GM18499 (cell line): ENCODE measurements at regions not wholly inside any gene's neighbourhood (a gene's known extent, or its start where the extent isn't known, plus 50 kb on each side); places are given as distances from the start of the nearest gene placed in this dataset.
A peak's percentile ranks its signal among the peaks of the same experiment; 100 is the strongest.
"Not testable (repeated sequence)": the region's sequence is repeated elsewhere in the genome, so short reads cannot be mapped to it uniquely, and the experiment has no call there.

Experiments
- ATAC-seq: cut with Tn5 transposase; IDR thresholded peaks from one replicate; pipeline ENCODE4 v1.9.1; 2021; ENCODE audit warnings: moderate number of reproducible peaks; ENCODE audit not compliant: insufficient read depth, unreplicated experiment

DNA sequence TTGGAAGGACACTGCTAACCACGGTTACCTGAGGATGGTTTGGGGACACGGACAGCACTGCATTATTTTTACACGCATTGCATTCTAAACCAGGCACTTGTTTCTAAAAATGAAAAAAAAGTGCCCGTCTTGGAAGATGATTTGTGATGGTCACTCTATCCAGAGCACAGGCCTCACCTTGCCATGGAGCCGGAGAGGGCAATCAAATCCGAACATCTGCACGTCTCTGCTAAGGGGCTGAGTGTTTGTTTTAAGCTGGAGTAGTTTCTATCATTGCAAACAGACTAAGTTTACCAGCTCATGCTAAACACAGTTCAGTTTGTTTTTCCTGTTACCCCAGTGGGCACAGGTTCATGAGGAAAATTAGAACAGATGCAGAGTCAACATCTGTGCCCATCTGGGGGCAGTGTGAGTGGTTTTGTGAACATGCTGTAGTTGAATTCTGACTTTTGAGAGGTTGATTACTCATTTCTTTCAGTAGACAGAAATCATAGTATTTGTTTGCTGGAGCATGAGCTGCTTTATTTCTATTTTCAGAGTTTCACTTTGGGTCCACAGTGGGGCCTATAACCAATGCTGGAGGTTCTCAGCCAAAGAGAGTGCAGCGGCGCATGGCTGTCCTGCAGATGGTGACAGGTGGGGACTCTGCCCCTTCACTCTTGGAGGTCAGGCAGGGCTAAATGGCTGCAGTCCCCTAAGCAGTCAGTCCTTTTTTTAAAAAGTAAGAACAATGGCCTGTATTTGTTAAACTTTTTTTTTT lies 65.4 kb upstream of the ENPP6 start:
- ATAC-seq: peak; percentile 40

DNA sequence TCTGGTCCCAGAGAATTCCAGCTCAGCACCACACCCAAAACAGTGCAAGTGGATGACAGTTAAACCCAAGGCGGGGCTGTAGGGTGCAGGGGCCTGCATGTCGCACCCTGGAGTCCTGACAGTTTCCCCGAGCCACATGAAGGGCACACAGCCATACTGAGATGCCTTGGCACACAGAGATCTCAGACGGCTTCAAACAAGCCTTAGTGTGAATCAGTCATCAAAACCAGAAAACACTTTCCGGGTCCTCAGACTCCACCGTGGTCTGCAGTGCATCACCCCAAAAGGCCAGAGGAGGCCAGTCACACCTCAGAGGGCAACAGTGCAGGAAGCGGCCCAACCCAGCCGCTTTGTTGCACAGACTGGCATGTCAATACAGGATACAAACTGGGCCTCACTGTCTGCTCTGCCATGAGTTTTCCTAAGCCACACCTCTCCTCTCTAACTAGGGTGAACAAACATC lies 64.6 kb upstream of the ENPP6 start:
- no peak for ATAC-seq

DNA sequence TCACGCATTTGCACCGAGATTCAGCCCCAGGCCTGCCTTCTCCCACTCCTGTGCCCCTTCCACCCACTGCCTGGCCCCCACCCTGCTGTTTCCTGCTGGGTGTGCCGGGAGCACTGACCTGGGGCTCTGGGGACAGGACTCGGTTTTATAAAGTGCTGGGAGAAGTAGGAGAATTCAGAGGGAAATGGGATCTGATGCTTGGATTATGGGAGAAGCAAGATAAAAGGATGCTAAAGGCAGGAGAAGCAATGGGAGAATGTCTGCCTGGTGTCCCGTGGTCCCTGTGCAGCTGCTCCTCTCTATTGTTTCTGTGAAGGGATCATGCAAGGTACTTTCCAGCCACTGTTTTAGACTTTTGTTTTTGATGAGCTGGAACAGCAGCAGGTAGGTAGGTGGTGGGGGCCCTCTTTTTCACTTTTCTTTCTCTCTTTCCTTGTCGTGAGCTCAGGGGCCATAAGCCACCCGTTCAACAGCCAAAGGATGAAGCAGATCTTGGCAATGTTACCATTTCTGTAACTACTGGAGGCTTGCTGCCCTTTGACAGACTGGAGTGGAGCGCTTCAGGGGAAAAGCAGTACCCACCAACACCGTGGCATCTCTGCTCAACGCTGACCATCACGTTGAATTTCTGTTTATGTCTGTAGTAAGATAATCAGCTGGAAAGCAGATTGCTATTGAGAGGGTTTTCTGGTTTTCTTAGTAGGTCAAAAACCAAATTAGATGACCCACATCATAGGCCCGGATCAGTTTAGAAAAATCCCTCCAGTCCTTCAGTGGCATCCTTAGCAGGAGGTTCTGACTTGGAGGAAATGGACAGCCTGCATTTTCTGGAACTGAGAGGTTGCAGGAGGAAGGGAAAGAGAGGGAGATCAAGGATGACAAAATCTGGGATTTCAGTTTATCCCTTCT lies 63.8 kb upstream of the ENPP6 start:
- ATAC-seq: no peak

DNA sequence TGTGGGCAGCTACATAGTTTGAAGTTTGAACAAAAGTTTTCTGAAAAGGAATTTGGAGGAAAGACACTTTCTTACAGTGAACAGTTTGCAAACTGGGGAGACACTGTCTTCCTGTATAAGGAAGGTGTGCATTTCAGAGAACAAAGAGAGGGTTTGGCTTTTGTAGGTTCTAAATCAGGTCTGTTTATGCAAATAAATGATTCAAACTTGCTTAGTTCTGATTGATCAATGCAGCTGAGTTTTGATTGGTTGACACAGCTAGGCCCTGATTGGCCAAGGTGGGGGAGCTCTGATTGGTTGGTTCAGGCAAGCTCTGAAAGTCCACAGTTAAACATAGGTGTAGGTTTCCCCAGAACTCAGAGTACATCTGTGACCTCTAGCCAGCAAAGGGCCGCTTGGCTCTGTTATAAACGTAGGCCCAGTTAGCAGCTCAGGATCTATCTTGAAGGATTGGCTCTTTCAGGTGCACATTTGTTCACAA lies 63.0 kb upstream of the ENPP6 start:
- peak; percentile 31 for ATAC-seq

DNA sequence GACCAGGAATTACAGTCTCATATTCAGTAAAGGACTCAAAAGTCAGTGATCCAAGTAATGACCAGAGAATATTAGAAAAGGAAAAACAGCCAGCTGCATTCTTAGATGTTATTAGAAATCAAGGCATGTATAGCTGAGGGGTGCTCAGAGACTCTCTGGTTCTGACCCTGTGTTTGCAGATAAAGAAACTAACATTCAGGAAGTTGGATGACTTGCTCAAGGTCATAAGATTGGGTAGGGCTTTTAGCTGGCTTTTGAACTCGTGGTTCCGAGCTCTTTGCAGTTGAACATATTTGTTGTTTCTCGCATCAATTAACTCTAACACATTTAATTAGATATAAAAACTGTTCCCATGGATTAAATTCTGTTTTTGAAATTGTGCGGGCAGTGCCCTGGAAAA lies 62.5 kb upstream of the ENPP6 start:
- ATAC-seq: no peak

DNA sequence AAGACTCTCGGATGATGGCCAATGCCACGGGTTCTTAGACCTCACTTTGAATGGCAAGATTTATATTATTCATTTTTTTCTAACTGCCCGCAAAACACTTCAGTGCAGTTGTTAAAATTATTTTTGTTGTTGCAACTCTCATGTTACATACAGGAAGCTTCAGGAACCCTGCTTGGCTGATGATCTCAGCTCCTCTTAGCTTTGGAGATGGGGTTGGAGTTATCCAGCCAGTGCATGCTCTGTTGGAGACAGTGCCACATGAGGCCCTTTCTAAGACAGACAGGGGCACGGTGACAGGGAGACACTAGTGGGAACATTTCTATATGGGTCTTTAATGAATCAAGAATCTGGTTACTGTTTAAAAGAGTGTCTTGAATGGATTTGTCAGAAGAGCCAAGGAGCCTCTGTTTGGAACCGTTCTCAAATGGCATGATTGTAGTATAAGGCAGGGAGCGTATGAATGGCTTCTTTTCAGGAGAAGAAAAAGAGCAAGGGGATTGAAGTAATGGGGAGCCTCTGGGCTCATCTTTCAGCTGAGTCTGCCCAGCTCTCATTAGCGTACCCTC lies 61.9 kb upstream of the ENPP6 start:
- no peak for ATAC-seq

DNA sequence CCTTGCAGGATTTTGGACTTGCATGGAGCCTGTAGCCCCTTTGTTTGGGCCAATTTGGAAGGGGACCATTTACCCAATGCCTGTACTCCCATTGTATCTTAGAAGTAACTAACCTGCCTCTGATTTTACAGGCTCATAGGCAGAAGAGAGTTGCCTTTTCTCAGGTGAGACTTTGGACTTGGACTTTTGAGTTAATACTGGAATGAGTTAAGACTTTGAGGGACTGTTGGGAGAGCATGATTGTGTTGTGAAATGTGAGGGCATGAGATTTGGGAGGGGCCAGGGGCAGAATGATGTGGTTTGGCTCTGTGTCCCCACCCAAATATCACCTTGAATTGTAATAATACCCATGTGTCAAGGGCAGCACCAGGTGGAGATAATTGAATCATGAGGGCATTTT lies 60.1 kb upstream of the ENPP6 start:
- not testable (repeated sequence) for ATAC-seq

DNA sequence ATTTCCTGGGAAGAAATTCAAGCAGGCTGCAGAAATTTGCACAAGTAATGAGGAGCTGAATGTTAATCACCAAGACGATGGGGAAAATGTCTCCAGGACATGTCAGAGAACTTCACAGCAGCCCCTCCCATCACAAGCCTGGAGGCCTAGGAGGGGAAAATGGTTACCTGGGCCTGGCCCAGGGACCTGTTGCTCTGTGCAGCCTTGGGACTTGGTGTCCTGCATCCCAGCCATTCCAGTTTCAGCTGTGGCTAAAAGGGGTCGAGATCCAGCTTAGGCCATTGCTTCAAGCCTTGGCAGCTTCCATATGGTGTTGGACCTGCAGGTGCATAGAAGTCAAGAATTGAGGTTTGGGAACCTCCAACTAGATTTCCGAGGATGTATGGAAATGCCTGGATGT lies 59.3 kb upstream of the ENPP6 start:
- not testable (repeated sequence) for ATAC-seq

DNA sequence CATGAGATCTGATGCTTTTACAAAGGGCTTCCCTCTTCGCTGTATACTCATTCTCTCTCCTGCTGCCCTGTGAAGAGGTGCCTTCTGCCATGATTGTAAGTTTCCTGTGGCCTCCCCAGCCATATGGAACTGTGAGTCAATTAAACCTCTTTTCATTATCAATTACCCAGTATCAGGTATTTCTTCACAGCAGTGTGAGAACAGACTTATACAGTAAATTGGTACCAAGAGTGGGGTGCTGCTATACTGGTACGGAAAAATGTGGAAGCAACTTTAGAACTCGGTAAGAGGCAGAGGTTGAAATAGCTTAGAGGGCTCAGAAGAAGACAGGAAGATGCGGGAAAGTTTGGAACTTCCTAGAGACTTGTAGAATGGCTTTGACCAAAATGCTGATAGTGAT lies 58.7 kb upstream of the ENPP6 start:
- ATAC-seq: not testable (repeated sequence)

DNA sequence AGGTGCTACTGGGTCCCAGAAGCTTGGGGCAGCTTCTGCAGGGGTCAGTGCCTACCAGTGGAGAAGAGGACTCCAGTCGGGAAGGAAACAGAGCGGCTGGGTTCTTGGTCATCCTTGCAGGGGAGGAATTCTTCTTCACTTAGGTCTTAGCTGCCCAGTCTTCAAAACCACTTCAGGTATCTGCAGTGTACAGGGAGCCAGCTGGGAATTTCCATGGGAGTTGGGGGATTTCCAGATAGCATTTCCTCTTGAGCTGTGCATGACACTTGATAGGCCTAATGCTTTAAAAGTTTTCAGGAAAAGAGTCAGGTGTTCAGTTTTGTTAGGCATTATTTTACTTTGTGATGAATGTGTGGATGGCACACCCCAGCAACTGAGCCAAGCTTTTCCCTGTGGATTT lies 58.1 kb upstream of the ENPP6 start:
- no peak for ATAC-seq

DNA sequence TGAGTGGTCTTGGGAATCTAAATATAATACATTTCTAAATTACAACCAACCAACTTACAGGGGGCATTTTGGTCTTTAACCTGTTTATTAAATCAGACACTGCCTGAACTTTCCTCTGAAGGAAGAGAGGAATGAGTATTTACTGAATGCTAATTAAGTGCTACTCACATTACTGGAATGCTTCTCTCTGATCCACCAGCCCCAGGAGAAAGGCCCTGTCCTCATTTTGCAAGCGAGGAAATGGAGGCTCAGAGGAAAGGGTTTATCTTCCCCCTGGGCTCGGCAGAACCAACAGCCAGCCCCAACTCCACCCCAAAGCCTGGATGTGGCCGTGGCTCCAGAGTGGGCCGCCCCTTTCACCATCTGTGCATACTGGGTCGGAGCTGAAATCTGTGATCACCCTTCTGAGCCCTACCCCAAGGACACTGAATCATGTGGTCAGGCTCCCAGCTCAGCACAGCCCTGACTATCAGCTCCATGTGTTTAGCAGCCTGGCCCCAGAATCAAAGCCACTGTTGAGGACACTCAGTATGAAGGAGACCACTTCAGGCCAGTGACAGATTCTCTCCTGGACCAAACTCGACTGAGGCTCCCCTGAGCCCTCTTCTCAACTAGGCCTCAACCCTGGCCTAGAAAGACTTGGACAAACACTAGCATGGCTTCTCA lies 56.7 kb upstream of the ENPP6 start:
- ATAC-seq: no peak

DNA sequence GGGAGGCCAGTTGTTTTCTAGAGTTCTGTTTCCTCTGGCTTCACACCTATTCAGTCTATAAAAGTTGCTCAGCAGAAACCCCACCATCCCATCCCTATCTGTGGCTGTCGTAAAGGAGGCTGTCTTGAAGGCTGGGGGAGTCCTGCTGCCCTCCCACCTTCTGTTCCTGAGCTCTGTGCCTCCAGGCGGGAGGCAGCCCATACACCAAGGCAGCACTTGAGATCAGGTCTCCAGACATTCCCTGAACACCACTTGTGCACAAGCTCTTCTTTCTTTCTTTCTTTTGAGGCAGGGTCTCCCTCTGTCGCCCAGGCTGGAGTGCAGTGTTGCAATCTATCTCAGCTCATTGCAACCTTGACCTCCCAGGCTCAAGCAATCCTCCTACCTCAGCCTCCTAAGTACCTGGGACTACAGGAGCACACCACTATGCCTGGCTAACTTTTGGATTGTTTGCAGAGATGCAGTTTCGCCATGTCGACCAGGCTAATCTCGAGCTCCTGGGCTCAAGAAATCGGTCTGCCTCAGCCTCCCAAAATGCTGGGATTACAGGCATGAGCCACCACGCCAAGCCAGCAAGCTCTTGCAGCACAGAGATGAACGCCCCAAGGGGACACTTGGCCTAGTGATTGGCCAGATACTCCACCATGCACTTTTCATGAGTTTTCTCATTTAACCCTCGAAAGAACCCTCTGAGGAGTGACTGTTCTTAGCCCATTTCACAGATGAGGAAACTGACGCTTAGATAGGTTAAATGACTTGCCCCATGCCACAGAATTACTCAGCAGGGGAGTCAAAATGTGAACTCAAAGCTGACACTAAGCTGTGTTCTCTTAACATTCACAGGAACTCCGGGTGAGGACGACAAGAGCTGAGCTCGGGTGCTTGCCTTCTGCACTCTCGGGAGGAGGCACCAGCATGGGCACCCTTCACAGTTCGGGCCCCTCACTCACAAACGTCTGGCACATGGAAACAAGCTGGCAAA lies 55.8 kb upstream of the ENPP6 start:
- no peak for ATAC-seq

DNA sequence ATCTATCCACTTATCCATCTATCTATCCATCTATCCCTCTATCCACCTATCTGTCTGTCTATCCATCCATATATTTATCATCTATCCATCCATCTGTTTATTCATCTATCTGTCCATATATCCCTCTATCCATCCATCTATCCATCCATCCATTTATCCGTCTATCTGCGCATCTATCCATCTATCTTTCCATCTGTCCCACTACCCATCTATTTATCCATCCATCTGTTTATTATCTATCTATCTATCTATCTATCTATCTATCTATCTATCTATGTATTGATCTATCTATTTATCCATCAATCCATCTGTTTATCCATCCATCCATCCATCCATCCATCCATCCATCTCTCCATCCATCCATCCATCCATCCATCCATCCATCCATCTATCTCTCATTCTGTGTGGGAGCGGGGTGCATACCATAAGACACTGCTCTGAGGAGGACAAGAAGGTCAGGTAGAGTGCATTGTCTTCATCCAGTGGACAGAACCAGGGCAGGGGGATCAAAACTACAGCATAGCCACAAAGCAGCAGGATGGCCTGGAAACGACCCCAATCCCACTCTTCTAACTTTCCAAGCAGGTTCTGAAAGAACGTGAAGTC lies 53.2 kb upstream of the ENPP6 start:
- no peak for ATAC-seq

DNA sequence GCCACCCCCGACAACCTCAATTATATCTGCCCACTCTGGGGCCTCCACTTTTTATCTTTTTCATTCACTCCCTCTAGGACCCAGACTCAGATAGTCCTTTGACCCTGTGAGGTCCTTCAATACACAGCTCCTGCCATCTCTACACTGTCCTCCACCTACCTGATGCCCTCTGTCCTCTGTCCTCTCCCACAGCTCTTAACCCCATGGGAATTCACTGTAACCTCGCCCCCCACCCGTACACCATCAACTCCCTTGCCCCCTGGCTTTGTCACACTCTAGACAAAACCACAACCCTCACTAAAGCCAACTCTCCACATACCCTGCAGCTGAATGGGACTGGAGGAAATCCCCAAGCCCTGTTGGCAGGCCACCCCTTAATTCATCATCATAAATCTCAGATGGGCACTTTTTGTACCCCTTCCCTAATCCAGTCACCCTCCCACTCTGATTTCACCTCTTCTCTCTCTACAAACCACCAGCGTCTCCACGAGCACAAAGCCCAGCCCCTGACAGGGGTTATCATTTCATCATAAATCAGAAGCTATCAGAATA lies 52.3 kb upstream of the ENPP6 start:
- ATAC-seq: no peak

DNA sequence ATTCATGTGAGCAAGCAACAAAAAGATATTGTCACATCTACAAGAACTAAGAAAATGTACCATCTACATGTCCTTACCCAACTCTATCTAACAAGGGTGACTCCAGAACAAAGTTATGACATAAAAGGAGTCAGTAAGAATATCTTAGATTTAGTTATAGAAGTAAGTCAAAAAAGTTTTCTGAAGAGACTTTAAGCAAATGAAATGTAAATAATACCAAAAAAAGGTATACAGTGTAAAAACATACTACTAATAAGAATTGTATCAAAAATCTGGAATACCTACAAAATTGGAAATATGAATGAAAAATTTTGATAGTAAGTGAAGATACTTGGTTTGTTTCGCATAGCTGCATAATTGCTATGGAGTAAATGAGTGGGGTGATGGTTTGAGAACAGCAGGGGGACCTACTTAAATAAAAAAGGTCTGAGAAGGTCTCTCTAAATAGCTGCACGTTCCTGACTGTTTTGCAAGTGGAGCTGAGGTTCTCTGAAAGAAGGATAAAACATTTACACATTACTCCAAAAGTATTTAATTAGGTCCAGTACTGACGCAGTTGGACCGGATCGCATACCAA lies 51.0 kb upstream of the ENPP6 start:
- no peak for ATAC-seq

DNA sequence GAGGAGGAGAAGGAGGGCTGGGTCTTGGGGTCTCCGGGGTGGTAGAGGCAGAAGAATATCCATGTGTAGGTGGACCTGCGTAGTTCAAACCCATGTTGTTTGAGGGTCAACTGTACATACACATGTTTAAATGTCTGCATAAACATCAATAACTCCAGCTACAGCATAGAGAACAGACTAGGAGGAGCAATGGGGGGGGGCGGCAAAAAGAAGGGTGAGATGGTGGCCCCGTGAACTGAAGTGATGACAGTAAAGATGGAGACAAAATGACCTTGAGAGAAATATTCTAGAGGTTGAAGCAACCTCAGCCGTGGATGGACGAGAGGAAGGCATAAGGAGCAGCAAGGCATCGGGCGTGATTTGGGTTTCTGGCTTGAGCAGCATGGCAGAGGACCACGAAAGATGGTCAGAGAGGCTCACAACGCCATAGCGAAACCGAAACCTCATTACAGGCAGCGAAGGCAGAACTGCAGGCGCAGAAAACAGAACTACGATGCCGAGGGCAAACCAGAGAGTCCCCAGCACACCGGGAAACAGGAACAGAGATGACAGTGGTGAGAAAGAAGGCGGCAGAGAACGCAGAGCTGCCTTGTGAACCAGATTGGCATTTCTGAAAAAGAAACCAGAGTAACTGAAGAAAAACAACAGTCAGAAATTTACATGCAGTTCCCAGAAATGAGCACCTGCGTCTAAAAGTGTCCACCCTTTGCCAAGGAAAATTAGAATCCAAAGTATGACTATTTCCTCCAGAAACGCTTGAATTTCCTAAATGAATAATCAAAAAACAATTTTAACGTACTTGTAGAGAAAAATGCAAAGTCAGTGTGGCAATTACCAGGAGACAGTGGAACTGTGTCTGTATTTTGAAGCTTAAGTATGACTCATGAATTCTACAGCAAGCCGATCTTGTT lies 50.3 kb upstream of the ENPP6 start:
- ATAC-seq: peak; percentile 46
